GM18499 (cell line): ENCODE measurements at regions not wholly inside any gene's neighbourhood (a gene's known extent, or its start where the extent isn't known, plus 50 kb on each side); places are given as distances from the start of the nearest gene placed in this dataset.

ENCODE experiments used
- ATAC-seq: cut with Tn5 transposase; IDR thresholded peaks from one replicate; pipeline ENCODE4 v1.9.1; 2021; ENCODE audit warnings: moderate number of reproducible peaks; ENCODE audit not compliant: insufficient read depth, unreplicated experiment

DNA sequence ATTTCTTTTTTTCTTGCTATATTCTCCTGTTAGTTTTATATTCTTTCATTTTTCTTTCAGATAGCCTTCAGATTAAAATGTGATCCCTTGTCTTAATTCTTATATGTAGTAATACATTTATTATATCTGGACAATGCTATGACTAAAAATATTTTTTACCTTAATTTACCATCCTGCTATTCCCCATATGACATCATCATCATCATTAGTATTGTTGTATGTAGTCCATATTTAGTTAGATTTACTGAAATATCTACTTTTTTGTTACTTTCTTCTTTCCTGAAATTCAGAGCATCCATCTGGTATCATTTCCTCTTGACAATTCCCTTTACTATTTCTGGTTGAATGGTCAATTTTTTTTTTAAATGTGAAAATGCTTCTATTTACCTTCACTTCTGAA lies 951.6 kb upstream of the POU3F3 start:
- ATAC-seq: no peak

GRCh38 chr2:103921161-103921560 lies 932.8 kb upstream of the POU3F3 start:
- ATAC-seq: no peak

GRCh38 chr2:103942199-103942598 lies 911.7 kb upstream of the POU3F3 start:
- no peak for ATAC-seq

DNA sequence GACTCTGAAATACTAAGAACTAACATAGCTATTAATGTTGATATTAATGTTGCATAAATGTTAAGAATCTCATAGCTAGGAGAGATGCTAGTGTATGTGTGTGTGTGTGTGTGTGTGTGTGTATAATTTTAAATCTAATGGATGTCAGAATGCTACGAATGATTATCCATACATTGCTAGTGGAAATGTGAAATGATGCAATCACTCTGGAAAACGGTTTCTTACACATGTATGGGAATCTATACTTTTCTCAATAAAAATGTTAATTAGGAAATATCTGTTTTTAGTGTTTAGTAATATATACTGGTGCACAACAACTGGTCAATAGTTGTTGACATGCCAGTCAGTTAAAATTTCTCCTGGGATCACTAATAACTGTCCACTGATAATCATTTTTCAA lies 908.8 kb upstream of the POU3F3 start:
- no peak for ATAC-seq

DNA sequence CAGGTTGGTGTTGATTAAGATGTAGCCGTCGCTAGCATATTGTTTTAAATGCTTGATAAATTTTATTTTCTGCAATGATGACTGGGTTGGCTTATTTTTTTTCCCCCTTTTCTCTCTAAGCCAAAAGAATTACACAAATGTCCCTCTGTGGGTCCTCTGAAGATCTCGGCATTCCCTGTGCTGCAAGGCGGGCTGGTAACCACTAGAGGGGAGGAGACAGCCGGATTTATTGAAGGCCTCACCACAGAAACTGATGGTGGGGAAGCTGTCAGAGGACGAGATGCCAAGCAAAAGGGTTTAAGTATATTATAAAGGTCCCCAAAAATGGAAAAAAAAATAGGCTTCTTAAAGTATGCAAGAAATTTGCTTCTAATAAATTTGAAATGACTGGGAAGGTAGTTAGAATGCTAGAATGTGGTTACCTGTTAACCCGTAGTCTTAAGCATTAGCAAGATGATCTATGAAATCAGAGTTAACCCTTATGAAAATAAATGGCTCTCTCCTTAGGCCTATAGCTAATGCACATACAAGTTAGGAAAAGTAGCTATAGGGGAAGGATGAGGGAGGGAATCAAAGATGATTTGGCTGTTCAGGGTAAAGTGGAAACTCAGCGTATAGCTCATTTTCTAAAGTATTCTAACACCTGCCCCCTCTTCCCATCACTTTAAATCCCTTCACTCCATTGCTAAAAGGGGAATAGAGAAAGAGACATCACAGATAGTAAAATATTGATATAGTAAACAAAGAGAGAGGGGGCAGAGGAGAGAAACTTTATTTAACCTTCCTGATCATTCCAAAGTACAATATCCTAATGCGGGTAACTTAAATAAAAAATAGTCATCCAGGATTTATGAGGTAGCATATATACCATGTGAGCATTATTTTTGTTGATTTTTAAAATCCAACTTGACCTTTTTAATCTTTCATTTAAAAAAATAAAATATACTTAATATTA lies 894.5 kb upstream of the POU3F3 start:
- ATAC-seq: no peak

- ATAC-seq: no peak
Observed at GRCh38 chr2:103960129-103960513, 893.8 kb upstream of the POU3F3 start.

- no peak for ATAC-seq
Observed at GRCh38 chr2:103960951-103961350, 893.0 kb upstream of the POU3F3 start.

- ATAC-seq: no peak
Observed at GRCh38 chr2:103961862-103962261, 892.1 kb upstream of the POU3F3 start.

DNA sequence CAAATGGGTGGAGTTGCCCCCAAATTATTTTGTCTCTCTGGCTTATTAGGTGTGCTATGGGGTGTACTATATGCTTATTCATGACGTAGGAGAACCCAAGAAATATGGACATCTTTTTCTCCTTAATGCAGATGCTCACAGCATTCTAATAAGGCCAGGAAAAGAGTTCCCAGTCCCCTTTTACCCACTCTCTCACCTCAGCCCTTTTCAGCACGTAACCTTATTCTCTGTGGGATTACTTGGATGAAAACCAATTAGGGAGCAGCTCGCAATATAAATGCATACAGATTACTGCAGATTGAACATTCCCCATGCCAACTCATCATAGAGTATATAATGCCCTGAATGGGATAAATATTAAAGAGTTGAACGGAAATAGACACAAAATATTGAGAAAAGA lies 891.2 kb upstream of the POU3F3 start:
- no peak for ATAC-seq

DNA sequence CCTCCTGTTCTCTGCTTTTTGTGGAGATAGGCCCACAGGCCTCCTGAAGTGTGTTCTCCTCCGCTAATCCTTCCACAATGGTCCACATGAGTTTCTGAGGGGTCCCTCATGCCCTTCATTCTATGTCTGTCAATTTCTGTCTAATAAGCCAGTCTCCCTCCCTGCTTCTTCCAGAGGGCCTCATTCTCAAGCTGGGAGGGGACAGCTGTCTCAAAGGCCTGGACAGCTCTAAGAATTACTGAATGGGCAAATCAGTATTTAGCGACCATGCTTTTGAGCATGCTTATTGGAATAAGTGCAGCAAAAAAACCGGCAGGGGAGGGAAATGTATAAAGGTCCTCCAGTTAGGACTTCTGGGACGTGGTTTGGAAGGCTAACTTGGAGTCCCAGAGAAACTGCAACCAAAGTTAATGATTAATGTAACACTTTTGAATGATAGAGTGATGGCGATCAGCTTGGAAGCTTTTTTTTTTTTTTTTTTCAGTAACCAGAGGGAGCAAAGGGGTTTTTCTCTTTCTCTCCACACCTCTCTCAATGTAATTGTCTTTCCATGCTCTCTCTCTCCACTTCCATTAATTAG lies 890.7 kb upstream of the POU3F3 start:
- ATAC-seq: no peak

- no peak for ATAC-seq
Observed at GRCh38 chr2:103977241-103977640, 876.7 kb upstream of the POU3F3 start.

DNA sequence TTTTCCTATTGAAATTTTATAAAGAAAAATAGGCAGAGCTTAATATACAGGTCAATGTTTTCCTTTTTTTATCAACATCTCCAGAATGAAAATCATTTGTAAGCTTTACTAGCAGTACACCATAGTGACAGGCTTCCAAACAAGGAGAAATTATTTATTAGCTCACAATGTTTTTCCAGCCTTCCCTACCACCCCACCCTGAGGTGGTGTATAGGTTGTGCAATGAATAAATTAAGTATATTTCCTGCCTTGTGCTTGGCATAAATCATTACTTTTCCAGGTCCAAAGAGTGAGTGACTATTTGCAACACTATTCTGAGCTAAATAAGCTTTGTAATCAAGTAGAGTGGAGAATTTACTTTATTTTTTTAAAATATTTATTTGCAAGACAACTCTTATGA lies 876.2 kb upstream of the POU3F3 start:
- ATAC-seq: no peak

DNA sequence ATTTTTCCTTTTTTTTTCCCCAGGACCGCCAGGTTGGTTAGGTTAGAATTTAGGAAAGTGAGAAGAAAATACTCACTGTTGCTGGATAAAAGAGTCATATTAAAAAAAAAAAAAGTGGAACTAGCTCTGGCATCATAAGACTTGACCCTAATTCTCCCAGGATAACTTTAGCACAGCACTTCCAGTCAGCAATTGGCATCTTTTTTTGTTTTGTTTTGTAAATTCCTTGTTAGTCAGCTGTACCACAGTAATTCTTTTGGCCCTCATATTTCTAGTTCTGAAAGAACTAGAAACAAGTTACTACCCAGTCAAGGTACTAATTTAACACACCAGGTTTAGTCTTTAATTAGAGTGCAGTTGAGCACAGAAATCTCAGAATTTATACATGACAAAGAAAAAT lies 873.5 kb upstream of the POU3F3 start:
- no peak for ATAC-seq

- no peak for ATAC-seq
Observed at GRCh38 chr2:103982691-103983090, 871.2 kb upstream of the POU3F3 start.

- no peak for ATAC-seq
Observed at GRCh38 chr2:103986001-103986400, 867.9 kb upstream of the POU3F3 start.

DNA sequence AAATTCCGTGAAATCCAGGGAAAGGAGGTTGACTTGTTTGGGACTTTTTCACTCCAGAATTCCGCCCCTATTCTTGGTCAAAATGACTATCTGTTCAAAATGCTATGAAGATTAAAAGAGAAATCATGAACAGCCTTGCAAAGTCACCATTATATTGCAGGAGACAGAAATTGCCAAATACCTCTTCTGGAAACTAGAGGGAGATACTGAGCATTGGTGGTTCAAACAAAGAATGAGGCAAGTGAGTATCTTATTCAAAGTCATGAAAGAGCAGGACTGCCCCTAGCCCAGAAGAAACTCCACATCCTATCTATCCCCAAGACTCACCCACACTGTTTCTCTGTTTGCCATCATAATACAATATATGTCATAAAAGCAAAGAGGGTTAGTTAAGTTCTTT lies 862.3 kb upstream of the POU3F3 start:
- no peak for ATAC-seq

DNA sequence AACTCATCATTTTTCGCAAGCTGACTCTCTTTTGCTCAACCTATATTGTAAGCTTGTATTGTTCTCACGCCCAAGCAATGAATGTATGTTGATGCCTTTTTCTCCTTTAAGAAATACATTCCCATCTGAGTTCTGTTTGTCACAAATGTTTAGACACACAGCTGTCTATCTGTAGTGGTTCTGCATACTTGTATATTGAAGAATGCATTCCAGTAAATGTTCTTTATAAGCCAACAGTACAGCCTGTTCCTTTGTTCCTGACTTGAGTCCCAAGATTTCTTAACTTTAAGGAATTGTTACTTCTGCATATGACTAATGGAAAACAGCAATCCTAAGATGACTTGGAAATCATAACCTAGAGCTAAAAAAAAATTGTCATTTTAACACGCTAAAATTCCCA lies 849.1 kb upstream of the POU3F3 start:
- ATAC-seq: no peak

GRCh38 chr2:104016801-104017200 lies 837.1 kb upstream of the POU3F3 start:
- ATAC-seq: no peak

GRCh38 chr2:104023306-104023705 lies 830.6 kb upstream of the POU3F3 start:
- no peak for ATAC-seq

DNA sequence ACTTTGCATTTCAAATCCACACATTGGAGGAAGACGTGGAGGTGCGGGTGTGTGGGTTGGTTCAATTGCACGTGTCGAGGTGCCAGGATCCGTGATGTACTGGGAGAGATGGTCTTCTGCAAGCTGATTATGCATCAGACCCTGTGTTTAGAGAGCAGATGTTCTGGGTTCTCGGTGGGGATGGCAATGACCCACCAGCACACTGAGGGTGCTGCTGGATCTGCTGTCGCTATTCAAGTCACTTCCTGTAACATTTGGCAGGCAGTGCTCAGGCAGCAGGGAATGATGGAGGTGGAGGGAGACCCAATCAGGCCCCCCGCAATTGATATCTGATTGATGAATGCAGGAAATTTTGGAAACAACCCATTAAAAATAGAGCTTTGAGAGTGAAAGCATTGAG lies 830.1 kb upstream of the POU3F3 start:
- ATAC-seq: no peak

GRCh38 chr2:104025295-104025694 lies 828.6 kb upstream of the POU3F3 start:
- no peak for ATAC-seq

GRCh38 chr2:104026725-104027124 lies 827.2 kb upstream of the POU3F3 start:
- no peak for ATAC-seq
